ENCODE measurements at regions not wholly inside any gene's neighbourhood (a gene's known extent, or its start where the extent isn't known, plus 50 kb on each side); places are given as distances from the start of the nearest gene placed in this dataset.
"Not testable (repeated sequence)": the region's sequence is repeated elsewhere in the genome, so short reads cannot be mapped to it uniquely, and the experiment has no call there.

DNA sequence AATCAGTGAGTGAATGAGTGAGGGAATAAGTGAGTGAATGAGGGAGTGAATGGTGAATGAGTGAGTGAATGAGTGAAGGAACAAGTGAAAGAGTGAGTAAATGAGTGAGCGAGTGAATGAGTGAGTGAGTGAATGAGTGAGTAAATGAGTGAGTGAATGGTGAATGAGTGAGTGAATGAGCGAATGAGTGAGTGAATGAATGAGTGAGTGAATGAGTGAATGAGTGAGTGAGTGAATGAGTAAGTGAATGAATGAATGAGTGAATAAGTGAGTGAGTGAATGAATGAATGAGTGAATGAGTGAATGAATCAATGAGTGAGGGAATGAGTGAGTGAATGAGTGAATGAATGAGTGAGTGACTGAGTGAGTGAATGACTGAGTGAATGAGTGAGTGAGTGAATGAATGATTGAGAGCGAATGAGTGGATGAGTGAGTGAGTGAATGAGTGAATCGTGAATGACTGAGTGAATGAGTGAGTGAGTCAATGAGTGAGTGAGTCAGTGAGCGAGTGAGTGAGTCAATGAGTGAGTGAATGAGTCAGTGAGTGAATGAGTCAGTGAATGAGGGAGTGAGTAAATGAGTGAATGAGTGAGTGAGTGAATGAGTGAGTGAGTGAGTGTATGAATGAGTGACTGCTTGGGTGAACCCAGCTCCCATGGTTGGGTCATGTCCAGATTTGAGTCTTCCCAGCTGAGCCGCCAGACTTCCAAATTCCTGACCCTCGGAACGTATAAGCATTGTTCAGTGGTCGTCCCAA lies 133.0 kb downstream of the NPIPB11 start:
- DNase-seq, result not testable (repeated sequence)

DNA sequence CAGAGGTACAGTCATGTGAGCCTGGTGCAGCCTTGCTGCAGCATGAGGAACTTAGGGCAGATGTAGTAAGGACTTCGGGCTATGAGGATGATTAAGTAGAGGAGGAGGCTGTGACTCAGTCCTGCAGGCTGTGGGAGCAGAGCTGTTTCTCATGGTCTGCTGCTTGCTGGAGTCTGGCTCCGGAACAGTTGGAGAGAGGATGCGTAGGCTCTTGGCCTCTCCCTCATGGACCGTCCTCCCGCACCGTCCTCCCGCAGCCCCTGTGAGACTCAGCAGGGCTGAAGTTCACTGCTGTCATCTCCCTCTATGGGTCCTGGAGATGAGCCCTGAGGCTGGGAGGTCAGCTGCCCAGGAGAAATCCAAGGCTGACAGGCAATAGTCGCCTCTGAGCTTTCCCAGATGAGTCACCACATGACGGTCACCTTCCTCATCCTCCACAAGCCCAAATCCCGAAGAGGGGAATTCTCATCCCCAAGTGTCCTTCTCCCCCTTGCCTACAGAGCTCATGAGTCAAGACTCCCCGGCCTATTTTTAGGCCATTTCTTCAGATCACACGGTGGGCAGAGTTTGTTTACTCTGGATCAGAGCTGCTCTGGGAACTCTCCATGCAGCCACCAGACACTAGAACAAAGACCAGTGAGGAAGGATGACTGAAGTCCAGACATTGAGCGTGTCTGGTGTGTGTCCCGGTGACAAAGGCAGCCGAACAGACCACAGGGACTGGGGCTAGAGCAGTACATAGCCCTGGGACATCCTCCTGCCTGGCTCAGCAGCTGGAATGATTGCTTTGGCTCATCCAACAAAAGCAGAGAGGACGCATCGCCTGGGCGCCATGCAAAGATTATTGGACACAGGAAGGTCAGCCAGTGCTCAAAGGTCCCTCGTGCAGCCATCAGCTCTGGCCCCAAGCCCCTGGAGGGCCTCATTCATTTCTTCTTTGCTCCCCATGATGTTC lies 134.5 kb downstream of the NPIPB11 start:
- not testable (repeated sequence) for DNase-seq

DNA sequence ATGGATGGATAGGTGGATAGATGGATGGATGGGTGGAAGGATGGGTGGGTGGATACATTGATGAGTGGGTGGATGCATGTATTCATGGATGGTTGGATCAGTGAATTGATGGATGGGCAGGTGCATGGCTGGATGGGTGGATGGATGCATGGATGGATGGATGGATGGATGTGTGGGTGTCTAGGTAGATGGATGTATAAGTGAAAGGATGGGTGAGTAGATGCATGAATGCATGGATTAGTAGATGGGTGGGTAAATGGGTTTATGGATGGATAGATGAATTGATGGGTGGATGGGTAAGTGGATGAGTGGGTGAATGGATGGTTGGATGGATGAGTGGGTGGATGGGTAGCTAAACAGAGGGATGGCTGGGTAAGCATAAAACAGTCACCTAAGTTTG lies 135.6 kb downstream of the NPIPB11 start:
- not testable (repeated sequence) for DNase-seq

DNA sequence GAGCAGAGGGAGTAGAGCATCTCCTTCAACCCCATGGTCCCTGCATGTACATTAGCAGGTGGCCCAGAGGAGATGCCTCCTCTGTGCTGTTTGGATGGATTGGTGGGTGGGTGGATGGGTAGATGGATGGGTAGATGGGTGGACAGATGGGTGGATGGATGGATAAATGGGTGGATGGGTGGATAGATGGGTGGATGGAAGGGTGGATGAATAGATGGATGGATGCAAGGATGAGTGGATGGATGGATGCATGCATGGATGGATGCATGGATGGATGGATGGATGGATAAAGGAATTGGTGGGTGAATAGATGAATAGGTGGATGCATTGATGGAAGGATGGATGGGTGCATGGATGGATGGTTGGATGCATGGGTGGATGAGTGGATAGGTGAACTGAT lies 136.5 kb downstream of the NPIPB11 start:
- not testable (repeated sequence) for DNase-seq

DNA sequence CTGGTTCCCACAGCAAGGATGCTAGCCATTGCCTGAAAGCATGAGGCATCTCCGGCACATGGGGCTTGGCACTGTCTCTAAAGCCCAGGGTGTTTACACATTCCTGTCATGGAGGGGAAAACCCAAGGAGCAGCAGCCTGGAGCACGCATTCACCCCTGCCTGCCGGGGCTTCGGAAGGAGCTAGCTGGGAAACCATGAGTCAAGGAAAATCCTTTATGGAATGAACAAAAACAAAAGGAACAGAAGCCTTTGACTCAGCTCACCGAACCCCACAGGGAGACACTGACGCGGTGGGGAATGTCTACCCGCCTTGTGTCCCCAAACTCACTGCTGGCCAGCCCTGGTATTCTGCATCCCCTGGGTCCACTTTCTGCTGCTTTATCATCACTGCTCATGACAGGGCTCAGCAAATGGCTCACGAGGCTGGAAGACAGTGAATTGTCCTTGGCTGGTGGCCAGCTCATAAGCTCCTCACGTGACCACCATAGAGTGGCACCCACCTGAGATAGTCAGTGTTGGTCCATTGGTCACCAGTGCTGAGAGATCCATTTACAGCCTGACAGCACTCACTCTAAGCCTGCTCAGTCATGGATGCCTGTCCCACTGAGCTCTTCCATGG lies 137.2 kb downstream of the NPIPB11 start:
- DNase-seq, result not testable (repeated sequence)

DNA sequence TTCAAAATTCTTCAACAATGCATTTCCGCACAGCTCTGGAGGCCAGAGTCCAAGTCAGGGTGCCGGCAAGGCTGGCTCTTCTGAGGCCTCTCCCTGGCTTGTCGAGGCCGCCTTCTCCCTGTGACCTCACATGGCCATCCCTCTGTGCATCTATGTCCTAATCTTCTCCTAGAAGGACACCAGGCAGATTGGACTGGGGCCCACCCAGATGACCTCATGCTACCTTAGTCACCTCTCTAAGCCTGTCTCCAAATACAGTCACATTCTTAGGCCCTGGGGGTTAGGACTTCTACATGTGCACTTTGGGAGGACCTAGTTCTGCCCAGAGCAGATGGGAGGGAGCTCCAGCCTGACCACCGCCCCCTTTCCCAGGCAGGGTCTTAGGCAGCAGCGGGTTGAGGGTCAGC lies 137.7 kb downstream of the NPIPB11 start:
- DNase-seq, result not testable (repeated sequence)

DNA sequence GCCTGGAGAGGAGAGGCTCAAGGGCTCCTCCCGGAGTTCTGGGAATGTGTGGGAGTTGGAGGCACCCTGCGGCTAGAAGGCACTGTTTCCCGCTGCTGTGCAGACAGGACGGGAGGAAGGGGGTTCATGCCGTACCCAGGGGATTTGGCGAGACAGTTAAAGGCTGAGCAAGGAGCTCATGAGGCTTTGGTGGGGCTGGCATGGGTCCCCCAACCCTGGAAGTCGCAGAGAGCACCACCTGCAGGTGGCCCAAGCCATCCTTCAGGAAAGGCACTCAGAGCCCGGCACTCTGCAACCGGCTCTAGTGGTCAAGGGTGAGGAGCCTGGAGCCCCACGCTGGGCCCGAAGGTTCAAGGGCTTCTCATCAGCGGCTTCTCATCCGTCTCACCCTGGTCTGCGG lies 138.2 kb downstream of the NPIPB11 start:
- not testable (repeated sequence) for DNase-seq

DNA sequence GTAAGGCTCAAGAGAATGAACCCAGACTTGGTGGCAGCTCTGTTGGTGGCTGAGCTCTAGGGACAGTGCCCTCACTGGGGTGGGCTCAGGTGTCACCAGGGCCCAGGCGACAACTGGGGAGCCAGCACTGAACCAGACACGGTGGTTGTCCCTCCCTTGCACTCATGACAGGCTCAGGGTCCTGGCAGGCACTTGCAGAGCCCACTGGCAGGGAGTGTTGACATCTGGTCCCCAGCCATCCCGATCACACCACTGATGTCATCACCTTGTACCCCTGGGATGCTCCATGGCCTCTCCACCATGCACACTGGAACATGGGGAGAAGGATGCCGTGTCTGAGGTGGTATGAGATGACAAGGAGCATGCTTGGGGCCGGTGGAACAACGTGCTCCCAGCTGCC lies 138.6 kb downstream of the NPIPB11 start:
- DNase-seq, result not testable (repeated sequence)

DNA sequence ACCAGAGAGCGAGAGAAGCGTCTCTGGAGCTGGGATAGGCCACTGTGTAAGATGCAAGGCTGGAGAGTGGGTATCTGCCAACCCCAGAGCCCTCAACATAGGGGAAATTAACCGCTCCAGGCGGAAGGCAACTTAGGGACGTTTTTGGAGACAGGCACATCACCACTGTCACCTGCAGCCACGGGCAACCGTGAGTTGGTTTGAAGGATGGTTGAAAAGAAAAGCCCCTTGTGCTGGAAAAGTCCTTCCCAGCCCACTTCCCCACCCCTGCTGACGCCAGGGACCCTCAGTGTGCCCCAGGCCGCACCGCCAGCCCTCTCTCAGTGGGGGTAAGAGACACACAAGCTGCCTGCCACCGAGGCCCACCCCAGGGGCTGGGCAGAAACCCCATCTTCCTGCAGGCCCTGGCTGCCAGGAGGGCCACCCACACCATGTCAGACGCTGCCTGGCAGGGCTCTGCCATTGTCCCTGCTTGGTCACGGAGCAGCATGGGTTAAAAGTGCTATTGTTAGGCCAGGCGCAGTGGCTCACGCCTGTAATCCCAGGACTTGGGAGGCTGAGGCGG lies 139.4 kb downstream of the NPIPB11 start:
- not testable (repeated sequence) for DNase-seq

DNA sequence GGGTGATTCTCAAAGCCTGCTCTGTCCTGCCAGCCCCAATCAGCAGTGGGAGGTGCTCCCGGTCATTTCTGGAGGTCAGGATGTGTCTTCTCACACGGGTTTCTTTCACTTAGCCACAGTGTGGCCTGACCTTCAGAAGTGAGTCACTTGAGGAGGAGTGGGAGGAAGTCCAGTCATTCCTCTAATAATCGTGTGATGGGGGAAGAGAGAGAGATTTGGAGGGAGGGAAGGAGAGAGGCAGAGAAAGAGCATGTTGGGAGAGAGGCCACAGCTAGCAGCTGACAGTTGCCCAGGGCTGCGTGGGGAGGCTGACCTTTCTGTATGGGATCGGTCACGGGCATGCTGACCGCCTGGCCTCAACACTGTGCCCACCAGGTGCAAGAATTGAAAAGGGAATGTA lies 139.9 kb downstream of the NPIPB11 start:
- not testable (repeated sequence) for DNase-seq

DNA sequence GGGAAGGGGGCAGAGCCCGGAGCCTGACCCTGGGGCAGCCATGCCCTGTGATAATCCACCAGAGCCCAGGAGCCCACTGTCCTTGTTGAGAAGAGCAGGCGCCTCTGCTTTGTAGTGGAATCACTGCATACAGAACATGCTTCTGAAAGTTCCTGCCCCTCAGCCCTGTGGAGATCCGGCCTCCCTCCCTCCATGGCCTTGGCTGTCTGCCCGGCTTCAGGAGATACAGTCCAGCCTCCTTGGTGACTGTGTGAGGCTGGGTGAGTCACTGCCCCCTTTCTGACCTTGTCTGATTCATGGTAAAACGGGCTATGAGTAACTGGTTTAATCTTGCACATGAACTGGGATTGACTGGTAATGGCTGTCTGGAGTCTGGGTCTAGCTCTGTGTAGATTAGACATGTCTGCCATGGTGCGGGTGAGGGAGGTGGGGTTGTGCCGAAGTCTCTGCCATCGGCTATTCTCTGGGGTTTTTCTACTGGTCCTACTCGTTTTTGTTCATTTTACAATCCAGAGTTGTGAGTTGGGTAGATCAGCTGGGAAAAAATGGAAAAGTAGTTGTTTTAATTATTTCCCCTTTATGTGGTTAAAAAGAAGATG lies 141.2 kb downstream of the NPIPB11 start:
- not testable (repeated sequence) for DNase-seq

DNA sequence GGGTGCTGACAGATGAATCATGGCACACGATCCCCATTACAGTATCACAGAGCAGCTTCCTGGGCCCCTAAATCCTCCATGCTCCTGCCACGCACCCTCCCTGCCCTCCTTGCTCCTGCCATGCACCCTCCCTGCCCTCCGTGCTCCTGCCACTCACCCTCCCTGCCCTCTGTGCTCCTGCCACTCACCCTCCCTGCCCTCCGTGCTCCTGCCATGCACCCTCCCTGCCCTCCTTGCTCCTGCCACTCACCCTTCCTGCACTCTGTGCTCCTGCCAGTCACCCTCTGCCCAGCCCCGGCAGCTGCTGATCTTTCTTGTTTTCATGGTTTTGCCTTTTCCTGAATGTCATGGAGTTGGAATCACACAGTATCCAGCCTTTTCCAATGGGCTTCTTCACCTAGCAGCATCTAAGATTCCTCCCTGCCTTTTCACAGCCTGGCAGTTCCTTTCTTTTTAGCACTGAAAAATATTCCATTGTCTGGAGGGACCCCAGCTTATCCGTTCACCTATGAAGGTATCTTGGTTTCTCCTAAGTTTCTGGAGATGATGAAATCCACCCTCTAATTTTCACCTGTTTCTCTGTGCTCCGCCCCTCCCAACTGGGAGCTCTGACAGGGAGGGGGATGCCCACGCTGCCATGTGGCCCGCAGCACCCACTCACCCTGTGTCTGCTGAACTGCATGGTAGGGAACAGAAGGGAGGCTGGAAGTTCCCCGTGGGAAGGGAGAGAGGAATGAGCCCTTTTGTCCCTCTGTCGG lies 142.3 kb downstream of the NPIPB11 start:
- not testable (repeated sequence) for DNase-seq

DNA sequence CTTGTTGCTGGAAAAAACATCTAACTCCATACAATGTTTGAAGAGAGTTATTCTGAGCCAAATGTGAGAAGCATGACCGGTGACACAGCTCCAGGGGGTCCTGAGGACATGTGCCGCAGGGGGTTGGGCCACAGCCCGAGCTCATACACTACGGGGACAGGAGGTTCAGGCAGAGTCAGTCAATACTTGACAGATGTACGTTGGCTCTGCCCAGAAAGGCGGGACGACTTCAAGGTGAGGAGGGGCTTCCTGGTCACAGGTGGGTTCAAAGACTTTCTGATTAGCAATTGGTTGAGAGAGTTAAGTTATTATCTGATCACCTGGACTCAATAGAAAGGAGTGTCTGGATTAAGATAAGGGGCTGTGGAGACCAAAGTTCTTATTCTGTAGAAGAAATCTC lies 143.8 kb downstream of the NPIPB11 start:
- not testable (repeated sequence) for DNase-seq

DNA sequence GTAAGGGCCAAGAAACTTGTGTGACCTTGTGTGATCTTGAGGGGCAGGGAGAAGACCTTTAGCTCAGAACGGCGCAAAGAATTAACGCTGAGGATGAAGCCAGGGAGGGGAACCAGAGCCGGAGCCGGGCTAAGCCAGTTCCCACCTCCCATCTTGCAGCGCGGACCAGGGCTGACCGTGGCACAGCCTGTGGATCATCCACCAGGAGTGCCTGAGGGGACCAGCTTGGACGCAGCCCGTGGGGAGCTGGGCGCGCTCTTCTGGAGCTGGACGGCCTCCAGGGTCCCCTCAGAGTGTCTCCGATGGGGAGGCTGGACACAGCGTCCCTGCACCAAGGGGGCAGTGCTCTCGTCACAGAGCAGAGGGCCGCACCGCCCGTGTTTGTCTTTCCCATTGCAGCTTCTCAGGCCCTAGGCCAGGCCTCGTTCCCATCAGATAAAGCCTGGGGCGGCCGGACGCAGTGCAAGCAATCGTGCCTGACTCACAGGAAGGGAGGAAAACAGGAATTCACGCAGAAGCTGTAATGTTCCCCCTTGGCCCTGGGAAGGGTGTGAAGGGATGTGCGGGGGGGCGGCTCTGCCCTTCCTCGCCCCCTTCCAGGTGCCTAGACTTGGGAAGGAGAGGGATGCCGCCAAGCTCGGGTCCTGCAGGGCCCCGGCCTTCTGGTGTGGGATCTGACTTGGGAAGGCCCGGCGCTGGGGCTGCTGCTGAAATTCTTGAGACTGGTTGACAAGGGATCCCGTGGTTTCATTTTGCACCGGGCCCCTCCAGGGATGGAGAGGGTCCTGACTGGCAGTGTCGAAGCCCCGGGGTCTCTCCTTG lies 144.9 kb downstream of the NPIPB11 start:
- not testable (repeated sequence) for DNase-seq

DNA sequence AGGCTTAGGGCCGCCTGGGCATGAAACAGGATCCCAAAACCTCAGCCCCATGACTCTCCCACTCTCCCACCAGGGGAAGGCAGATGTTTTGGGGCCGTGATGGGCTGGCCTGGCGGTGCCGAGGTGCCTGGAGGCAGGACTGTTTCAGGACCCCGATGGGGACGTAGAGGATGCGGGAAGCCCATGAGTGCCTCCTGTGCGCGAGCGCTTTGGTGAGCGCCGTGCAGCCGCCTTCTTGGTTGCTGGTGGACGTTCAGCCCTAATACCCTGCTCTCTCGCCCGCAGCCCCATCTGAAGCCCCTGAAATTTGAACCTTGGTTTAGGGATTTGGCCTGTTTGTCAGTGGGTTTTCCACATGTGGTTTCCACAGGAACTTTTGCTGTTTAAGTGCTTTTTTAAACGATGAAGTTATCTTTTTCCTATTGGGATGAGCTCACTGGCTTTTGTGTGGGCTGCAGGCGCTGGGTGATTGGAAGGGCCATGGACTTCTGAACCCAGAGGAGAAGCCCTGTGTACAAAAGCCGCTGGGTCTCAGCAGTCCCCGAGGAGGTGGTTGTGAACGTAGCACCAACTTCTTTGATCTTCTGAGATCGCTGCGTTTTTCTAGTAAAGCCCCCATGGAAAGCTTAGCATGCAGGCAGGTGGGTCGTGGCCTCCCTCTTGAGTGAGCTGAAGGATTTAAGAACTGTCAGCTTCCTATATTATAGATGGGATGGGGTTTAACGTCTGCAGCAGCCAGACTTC lies 145.7 kb downstream of the NPIPB11 start:
- not testable (repeated sequence) for DNase-seq

DNA sequence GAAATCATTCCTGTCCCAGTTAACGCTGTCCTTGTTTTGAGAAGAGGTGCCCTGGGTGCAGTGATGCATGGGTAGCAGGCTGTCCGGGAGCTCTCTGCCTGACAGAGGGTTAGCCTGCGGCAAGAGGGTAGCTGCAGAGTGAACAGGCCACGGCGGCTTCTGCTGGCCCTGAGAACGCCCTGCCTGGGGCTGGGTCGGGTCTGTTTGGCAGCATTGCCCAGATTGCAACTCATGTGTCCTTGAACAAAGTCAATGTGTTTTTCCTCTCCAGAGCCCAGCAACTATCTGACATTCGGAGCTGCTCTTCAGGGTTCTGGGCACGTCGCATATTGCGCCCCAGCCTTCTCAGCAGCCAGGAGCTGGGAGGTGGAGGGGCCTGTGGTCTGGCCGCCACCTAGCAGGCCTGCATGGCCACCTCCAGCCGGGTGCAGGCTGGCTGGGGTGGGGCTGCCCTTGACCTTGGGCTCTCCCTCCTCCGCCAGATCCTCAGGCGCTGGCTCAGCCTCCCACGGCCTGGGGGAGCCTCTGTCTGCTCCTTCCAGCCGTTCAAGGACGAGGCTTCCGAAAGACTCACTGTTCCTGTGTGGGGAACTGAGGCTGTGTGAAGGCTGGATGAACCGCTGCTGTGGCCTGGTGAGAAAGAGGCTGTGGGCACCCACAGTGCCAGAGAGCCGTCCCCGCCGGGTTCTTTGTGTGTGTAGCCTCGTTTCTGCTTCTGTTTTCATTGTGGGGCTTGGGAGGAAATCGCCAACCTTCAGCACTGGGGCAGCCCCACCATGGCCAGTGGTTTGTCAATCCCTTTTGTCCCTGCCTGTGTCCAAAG lies 146.7 kb downstream of the NPIPB11 start:
- not testable (repeated sequence) for DNase-seq

DNA sequence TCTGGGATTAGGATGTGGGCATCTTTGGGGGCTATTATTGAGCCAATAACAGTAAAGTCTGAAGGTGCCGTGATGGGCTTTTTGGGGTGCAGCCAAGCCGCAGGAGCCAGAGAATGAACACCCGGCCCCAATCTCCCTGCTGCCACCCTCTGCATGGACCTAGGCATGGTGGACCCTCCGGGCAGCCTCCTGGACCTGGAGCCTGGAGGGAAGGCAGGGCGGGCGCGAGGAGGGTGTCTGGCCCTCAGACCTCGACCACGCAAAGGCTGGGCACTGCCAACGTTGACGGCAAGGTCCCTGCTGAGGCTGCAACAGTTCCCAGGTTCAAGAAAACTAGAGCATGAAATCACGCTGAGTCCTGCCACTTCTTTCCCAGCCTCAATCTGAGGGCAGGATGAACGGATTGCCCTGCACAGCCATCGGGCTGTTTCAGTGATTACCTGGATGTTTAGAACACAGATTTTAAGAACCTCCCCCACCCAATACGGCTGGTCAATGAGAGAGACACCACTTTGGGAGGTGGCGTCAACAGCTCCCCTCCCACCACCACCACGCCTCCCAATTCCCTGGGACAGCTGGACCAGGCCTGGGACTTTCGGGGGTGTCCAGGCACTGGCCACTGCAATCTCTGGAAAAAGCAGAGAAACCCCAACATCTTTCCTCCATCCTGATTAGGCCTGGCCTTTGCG lies 147.4 kb downstream of the NPIPB11 start:
- DNase-seq, result not testable (repeated sequence)

All from activated T-cell treated with anti-CD3 and anti-CD28 coated beads for 4 hours (primary cell).